Right lobe of liver (tissue), 4 donors: ENCODE measurements at regions not wholly inside any gene's neighbourhood (a gene's known extent, or its start where the extent isn't known, plus 50 kb on each side); places are given as distances from the start of the nearest gene placed in this dataset.

Experiments used
- POLR2A ChIP-seq: fragments of 450-650 bp; IDR thresholded peaks from one replicate; pipeline ENCODE4 v1.6.1; 2017; ENCODE audit warnings: antibody characterized with exemption, mild to moderate bottlenecking
- TF ChIP-seq, protein P1 (sequence below), 4 donors: fragments of 200-600 bp in 3 of 4; fragments of 450-650 bp in 1 of 4; IDR thresholded peaks; one replicate each; pipeline versions ENCODE4 v1.5.1 to v1.8.0; 2016 to 2022; ENCODE audit warnings: antibody characterized with exemption in 4 of 4, mild to moderate bottlenecking in 2 of 4
- donor health status: DM: no; HTN: no; CAD: no.
- donor health status: DM: no; HTN: no; CAD: no.
- donor health status: DM: no; HTN: yes; CAD: no.

DNA sequence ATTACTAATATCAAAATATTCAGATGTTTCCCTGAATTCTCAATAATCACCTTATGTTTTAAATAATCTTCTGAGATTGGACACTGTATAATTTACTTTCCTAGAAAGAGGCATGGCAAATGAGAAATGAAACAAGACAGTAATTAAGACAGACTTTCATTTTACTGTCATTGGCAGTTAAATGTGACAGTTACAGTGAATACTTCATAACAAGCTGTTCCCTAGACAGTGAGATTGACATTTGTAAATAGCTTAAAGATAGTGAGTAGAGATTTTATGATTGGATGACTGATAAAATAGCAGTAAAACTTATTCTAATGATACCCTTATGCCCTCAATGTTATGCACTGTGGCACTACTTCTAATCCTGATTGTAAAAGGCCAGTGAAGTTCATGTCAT is 524.9 kb upstream of the TMEFF2 start:
- TF ChIP-seq, protein P1, sequence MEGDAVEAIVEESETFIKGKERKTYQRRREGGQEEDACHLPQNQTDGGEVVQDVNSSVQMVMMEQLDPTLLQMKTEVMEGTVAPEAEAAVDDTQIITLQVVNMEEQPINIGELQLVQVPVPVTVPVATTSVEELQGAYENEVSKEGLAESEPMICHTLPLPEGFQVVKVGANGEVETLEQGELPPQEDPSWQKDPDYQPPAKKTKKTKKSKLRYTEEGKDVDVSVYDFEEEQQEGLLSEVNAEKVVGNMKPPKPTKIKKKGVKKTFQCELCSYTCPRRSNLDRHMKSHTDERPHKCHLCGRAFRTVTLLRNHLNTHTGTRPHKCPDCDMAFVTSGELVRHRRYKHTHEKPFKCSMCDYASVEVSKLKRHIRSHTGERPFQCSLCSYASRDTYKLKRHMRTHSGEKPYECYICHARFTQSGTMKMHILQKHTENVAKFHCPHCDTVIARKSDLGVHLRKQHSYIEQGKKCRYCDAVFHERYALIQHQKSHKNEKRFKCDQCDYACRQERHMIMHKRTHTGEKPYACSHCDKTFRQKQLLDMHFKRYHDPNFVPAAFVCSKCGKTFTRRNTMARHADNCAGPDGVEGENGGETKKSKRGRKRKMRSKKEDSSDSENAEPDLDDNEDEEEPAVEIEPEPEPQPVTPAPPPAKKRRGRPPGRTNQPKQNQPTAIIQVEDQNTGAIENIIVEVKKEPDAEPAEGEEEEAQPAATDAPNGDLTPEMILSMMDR (IDR thresholded peaks at IDR 0.05), result no peak
- no peak for TF ChIP-seq POLR2A
